ENCODE measurements at regions not wholly inside any gene's neighbourhood (a gene's known extent, or its start where the extent isn't known, plus 50 kb on each side); places are given as distances from the start of the nearest gene placed in this dataset.

DNA sequence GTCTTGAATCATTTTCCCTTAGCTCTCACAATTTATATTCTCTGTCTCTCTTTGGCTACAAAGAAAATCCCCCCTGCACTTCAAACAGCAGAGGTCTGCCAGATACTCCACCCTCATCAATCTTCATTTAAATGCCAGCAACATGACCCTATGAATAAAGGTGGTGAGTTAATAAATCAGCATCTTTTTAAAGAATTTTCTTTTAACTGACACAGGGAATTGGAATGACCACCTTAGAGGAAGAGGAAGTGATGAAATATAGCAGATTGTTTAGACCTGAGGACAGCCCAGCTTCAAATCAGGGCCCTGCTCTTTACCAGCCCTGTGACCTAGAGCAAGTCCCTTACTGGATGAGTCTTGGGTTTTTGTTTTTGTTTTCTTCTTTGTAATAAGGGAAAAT is 223.1 kb upstream of the PAPPA start:
- Histone ChIP-seq H3K56ac (ENCODE audit: insufficient read length, low read depth, low read length) (no peak overlapping the region), H3K4me2 (ENCODE audit: insufficient read depth, insufficient read length, low read length) (no peak overlapping the region), H2BK20ac (ENCODE audit: low read depth, low read length, poor library complexity, severe bottlenecking) (no peak overlapping the region), H3K18ac (ENCODE audit: insufficient read length, low read depth, low read length) (no peak overlapping the region), H3K9ac (ENCODE audit: extremely low read depth, insufficient read length, low read length) (no peak overlapping the region), H3K4me1 (ENCODE audit: insufficient read depth, low read length) (no peaks in the 10 kb centered on the region), H3T11ph (ENCODE audit: low read length) (no peak overlapping the region), H3K79me2 (ENCODE audit: insufficient read depth, low read length) (no peaks in the 10 kb centered on the region), H2BK12ac (ENCODE audit: insufficient read length, low read depth, low read length) (no peak overlapping the region), H3K14ac (ENCODE audit: insufficient read depth, low read length) (no peak overlapping the region), H4K5ac (ENCODE audit: insufficient read length, low read depth, low read length) (no peak overlapping the region), H2BK15ac (ENCODE audit: low read depth, low read length) (no peak overlapping the region), H4K20me1 (ENCODE audit: control insufficient read depth, insufficient read depth, insufficient read length) (no peaks in the 10 kb centered on the region), H3K27ac (ENCODE audit: insufficient read length, low read depth, low read length) (no peak overlapping the region), H4K91ac (ENCODE audit: insufficient read length, low read depth, low read length) (no peak overlapping the region), H2BK5ac (ENCODE audit: insufficient read length, low read length) (no peak overlapping the region), H3K27me3 (ENCODE audit: insufficient read depth, low read length) (no peaks in the 10 kb centered on the region), H2AK5ac (ENCODE audit: insufficient read length, low read length) (no peak overlapping the region), H2BK120ac (ENCODE audit: low read depth, low read length, poor library complexity, severe bottlenecking) (no peak overlapping the region), H3K79me1 (ENCODE audit: insufficient read depth, low read depth, low read length, poor library complexity, severe bottlenecking) (no peaks in the 10 kb centered on the region), H4K8ac (replicated peaks; ENCODE audit: insufficient read length, low read depth, low read length) (no peak overlapping the region), H3K9me3 (ENCODE audit: control insufficient read depth, low read depth, low read length) (no peaks in the 10 kb centered on the region), H3K23me2 (ENCODE audit: insufficient read length, low read depth, low read length, poor library complexity, severe bottlenecking) (no peaks in the 10 kb centered on the region), H3K23ac (ENCODE audit: insufficient read length, low read depth, low read length) (no peak overlapping the region), H3K4ac (ENCODE audit: low read depth, low read length) (no peak overlapping the region), H2AFZ (ENCODE audit: low read length) (no peak overlapping the region)
- no peak for DNase-seq
- Mint-ChIP-seq H3K27ac (no peak overlapping the region), H3K9me3 (no peaks in the 10 kb centered on the region), H3K27me3 (ENCODE audit: low read depth) (no peaks in the 10 kb centered on the region), H3K4me3 (no peak overlapping the region), H3K36me3 (ENCODE audit: insufficient read depth in 1 of 3, low read depth in 3 of 3) (no peaks in the 10 kb centered on the region), H3K4me1 (0 out of 4 replicates have a peak, but pooled peaks cover 0 to 2% of the 10 kb centered on the region in 2 experiments)
- TF ChIP-seq, protein P1, sequence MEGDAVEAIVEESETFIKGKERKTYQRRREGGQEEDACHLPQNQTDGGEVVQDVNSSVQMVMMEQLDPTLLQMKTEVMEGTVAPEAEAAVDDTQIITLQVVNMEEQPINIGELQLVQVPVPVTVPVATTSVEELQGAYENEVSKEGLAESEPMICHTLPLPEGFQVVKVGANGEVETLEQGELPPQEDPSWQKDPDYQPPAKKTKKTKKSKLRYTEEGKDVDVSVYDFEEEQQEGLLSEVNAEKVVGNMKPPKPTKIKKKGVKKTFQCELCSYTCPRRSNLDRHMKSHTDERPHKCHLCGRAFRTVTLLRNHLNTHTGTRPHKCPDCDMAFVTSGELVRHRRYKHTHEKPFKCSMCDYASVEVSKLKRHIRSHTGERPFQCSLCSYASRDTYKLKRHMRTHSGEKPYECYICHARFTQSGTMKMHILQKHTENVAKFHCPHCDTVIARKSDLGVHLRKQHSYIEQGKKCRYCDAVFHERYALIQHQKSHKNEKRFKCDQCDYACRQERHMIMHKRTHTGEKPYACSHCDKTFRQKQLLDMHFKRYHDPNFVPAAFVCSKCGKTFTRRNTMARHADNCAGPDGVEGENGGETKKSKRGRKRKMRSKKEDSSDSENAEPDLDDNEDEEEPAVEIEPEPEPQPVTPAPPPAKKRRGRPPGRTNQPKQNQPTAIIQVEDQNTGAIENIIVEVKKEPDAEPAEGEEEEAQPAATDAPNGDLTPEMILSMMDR (conservative IDR thresholded peaks at IDR 0.05): no peak
